Endodermal cell (in vitro differentiated cells): ENCODE measurements at regions not wholly inside any gene's neighbourhood (a gene's known extent, or its start where the extent isn't known, plus 50 kb on each side); places are given as distances from the start of the nearest gene placed in this dataset.
A peak's percentile ranks its signal among the peaks of the same experiment; 100 is the strongest.

Experiments used
- DNase-seq: peaks from one replicate; pipeline ENCODE4 v3.0.0-alpha.2; 2017
- H3K27ac ChIP-seq: 2 replicates; pipeline ENCODE4 v1.5.1; 2013; ENCODE audit warnings: mild to moderate bottlenecking, low read depth, low read length, moderate library complexity
- H3K27me3 ChIP-seq: 2 replicates; pipeline ENCODE4 v1.6.1; 2013; ENCODE audit warnings: mild to moderate bottlenecking, low read length, moderate library complexity; ENCODE audit not compliant: insufficient read depth, control insufficient read depth, poor library complexity, severe bottlenecking
- H3K36me3 ChIP-seq: 2 replicates; pipeline ENCODE4 v1.7.0; 2013; ENCODE audit warnings: mild to moderate bottlenecking, low read length, moderate library complexity; ENCODE audit not compliant: control insufficient read depth, insufficient read depth
- H3K4me1 ChIP-seq: one replicate; pipeline ENCODE4 v1.7.0; 2013; ENCODE audit warnings: low read length; ENCODE audit not compliant: control insufficient read depth, insufficient read depth
- H3K4me3 ChIP-seq: 2 replicates; pipeline ENCODE4 v1.5.1; 2013; ENCODE audit warnings: mild to moderate bottlenecking, low read length, moderate library complexity
- H3K9ac ChIP-seq: 2 replicates; pipeline ENCODE4 v1.6.1; 2013; ENCODE audit warnings: mild to moderate bottlenecking, low read length, moderate library complexity; ENCODE audit not compliant: poor library complexity, severe bottlenecking; ENCODE audit errors: extremely low read depth
- H3K9me3 ChIP-seq: 2 replicates; pipeline ENCODE4 v1.6.1; 2013; ENCODE audit warnings: mild to moderate bottlenecking, low read length, moderate library complexity; ENCODE audit not compliant: control insufficient read depth
- H3K27ac Mint-ChIP-seq: 2 replicates; pipeline ENCODE4 v1.8.0; 2020; ENCODE audit warnings: mixed read lengths
- H3K27me3 Mint-ChIP-seq: 2 replicates; pipeline ENCODE4 v1.8.0; 2021; ENCODE audit warnings: mild to moderate bottlenecking, mixed read lengths; ENCODE audit not compliant: insufficient read depth
- H3K36me3 Mint-ChIP-seq: 2 replicates; pipeline ENCODE4 v1.8.0; 2020; ENCODE audit warnings: low read depth, mixed read lengths
- H3K4me1 Mint-ChIP-seq: 2 replicates; pipeline ENCODE4 v1.8.0; 2020; ENCODE audit warnings: mixed read lengths
- H3K4me3 Mint-ChIP-seq: 2 replicates; pipeline ENCODE4 v1.8.0; 2020; ENCODE audit warnings: mild to moderate bottlenecking, moderate library complexity, mixed read lengths
- H3K9me3 Mint-ChIP-seq: 2 replicates; pipeline ENCODE4 v1.8.0; 2020; ENCODE audit warnings: mild to moderate bottlenecking, mixed read lengths
- CTCF ChIP-seq: fragments of 200-600 bp; sonication (generic); conservative IDR thresholded peaks from 2 replicates; pipeline ENCODE4 v1.5.0; 2021; ENCODE audit warnings: antibody characterized with exemption, mild to moderate bottlenecking
- WGBS, 2 experiments: methylation state at CpG; one replicate each; pipeline versions ENCODE4 v1.1.5 to v1.1.7; 2013; ENCODE audit warnings: missing lambda C conversion rate in 2 of 2, mixed read lengths in 1 of 2; ENCODE audit not compliant: insufficient coverage in 1 of 2, insufficient read length in 1 of 2; 5-methylcytosine and 5-hydroxymethylcytosine counted together

- H3K9me3 Mint-ChIP-seq: no peaks in the 10 kb centered on the region
These were observed 288.5 kb upstream of the ANKH start for GRCh38 chr5:15160091-15160490.

DNA sequence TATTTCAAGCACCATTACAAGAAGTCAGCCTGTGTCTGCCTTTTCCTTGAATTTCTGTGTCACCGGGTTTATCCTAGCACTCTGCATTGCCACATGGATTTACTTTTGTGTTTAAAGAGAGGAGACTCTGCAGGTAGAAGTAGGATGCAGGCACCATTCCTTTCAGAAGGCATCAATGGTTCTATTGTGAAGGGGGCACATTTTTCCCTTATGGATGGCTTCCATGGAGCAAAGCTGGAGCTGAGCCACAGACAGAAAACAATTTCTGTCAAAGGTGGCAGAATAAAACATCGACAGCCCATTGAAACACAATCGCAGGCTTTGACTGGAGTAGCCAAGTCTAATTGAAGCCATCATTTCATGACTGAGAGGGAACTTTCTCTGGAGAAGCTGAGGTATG is 288.0 kb upstream of the ANKH start:
- Histone ChIP-seq H3K27ac (peak overlapping the region; percentile 30), H3K36me3 (no peaks in the 10 kb centered on the region), H3K9ac (no peak overlapping the region), H3K27me3 (no peaks in the 10 kb centered on the region), H3K4me1 (no peaks in the 10 kb centered on the region), H3K9me3 (no peaks in the 10 kb centered on the region), H3K4me3 (no peak overlapping the region)
- Mint-ChIP-seq H3K4me3 (no peak overlapping the region), H3K4me1 (no peaks in the 10 kb centered on the region), H3K27ac (no peak overlapping the region), H3K27me3 (peaks cover 4% of the 10 kb centered on the region), H3K36me3 (no peaks in the 10 kb centered on the region), H3K9me3 (no peaks in the 10 kb centered on the region)
- DNase-seq: no peak
- no peak for TF ChIP-seq CTCF
- WGBS, 2 experiments: 86 to 94% methylated on average over 2 to 3 of the region's 3 CpGs

More at GRCh38 chr5:15160091-15160490, 288.5 kb upstream of the ANKH start:
- Histone ChIP-seq H3K4me3 (no peak overlapping the region), H3K4me1 (no peaks in the 10 kb centered on the region), H3K27ac (no peak overlapping the region), H3K9me3 (no peaks in the 10 kb centered on the region), H3K36me3 (no peaks in the 10 kb centered on the region), H3K9ac (no peak overlapping the region), H3K27me3 (no peaks in the 10 kb centered on the region)
- TF ChIP-seq CTCF: no peak
- WGBS, 2 experiments: 91 to 100% methylated on average over 1 to 2 of the region's 2 CpGs
- H3K4me3 Mint-ChIP-seq: no peak overlapping the region
- DNase-seq: no peak
- no peak overlapping the region for H3K27ac Mint-ChIP-seq
- no peaks in the 10 kb centered on the region for H3K4me1 Mint-ChIP-seq
- peaks cover 4% of the 10 kb centered on the region for H3K27me3 Mint-ChIP-seq
- H3K36me3 Mint-ChIP-seq: no peaks in the 10 kb centered on the region

- Mint-ChIP-seq H3K4me1 (peaks cover 3% of the 10 kb centered on the region), H3K4me3 (no peak overlapping the region), H3K27ac (no peak overlapping the region), H3K27me3 (peaks cover 2% of the 10 kb centered on the region), H3K9me3 (no peaks in the 10 kb centered on the region), H3K36me3 (no peaks in the 10 kb centered on the region)
- no peaks in the 10 kb centered on the region for H3K27me3 ChIP-seq
- H3K9ac ChIP-seq: no peak overlapping the region
- H3K36me3 ChIP-seq: no peaks in the 10 kb centered on the region
- TF ChIP-seq CTCF: no peak
- H3K4me3 ChIP-seq: no peak overlapping the region
- 87% methylated on average over 3 to 5 of the region's 5 CpGs for WGBS, 2 experiments
- no peaks in the 10 kb centered on the region for H3K9me3 ChIP-seq
- no peak overlapping the region for H3K27ac ChIP-seq
- no peaks in the 10 kb centered on the region for H3K4me1 ChIP-seq
- DNase-seq: no peak
These were observed 270.9 kb upstream of the ANKH start for GRCh38 chr5:15142458-15142857.
